Fibroblast of skin of left quadriceps (primary cell): ENCODE measurements at regions not wholly inside any gene's neighbourhood (a gene's known extent, or its start where the extent isn't known, plus 50 kb on each side); places are given as distances from the start of the nearest gene placed in this dataset.
"Not testable (repeated sequence)": the region's sequence is repeated elsewhere in the genome, so short reads cannot be mapped to it uniquely, and the experiment has no call there.

Experiments
- DNase-seq, 2 experiments: peaks; one replicate each; pipeline ENCODE4 v3.0.0-alpha.2; 2013; ENCODE audit warnings: low read depth in 2 of 2

DNA sequence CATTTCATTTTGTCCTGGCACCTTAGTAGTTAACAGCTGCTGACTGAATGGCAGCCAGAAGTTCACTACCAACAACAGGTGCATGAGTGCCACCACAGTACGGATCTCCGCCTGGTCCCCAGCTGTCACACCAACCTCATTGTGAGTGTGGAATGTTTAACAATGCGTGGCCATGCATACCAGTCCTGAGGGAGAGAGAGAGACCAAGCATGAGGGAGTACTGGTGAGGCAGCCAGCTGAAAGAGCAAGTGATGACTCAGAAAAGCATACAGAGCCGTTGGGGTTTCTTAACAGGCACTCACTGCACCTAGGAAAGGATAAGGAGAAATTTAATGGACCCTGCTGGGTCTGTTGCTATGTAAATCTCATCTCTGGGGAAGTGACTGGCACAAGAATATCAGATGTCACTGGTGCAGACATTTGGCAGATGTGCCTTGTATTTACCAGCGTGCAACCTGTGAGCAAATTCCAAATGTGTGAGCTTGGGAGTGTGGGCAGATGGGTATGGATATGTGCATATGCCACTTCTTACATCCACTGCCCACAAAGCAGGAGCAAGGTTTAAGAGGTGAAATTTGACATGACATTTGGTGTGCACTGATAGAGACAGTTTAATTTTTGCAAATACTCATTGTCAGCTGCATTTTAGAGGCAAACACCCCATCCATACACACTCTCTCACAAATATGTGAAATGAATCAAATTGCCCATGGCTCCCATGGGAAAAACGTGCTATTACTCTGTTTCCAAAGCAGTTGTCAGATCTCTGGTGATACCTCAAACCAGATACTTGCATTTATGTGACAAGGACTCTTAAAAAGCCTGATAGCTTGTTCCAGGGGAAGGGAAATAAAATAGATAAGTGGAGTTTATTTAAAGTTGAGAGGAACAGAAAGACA lies 245.2 kb upstream of the ARPP21 start:
- DNase-seq: no peak

DNA sequence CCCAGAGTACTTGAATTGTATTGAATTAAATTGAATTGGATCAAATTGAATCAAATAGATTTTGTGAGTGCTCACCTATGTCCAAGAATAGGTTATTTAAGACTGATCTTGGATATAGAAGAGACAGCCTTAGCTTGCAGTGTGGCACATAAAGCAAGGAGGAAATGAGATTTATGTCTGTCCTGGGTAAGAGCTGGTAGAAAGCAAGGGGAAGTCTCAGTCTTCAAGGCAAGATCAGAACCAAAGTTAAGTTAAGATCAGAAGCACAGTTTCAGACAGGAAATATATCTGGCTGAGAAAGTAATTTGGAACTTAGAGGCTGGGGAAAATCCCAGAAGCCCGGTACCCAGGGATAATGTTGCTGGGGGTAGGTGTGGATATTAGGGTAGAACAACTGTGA lies 244.4 kb upstream of the ARPP21 start:
- no peak for DNase-seq

DNA sequence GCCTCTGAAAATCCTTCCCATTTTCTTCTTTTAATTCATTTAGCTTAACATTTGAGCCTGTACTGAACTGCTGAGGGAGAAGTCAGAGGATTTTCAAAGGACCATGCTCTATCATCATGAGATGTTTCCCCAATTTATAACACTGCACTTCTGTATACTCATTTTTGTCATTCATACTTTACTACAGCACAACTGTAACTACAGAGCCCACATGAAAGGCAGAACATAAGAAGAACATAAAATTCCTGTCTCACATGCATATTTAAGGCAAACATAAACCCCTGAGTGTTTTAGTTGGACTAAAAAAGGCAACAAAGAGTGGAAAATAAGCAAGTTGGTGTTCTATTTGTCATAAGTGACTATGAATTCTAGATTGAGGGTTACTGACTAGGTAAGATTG lies 237.7 kb upstream of the ARPP21 start:
- DNase-seq: no peak

DNA sequence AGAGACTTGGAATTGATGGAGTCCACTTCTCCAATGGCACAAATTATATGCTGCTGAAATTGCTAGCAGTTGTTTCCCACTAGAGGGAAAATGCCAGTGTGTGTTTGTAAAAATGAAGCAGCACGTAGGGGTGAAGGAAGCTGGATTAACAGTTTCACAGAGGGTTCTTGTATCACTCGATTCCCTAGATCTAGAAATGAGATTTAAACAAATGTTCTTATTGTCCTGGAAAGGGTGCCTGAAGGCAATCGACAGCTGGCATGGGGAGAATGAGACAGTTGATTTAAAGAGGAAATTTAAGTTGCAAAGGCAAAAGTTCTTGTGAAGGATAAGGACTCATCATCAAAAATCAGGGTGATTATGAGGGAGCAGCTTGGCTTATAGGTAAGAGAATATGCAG lies 234.8 kb upstream of the ARPP21 start:
- no peak for DNase-seq

DNA sequence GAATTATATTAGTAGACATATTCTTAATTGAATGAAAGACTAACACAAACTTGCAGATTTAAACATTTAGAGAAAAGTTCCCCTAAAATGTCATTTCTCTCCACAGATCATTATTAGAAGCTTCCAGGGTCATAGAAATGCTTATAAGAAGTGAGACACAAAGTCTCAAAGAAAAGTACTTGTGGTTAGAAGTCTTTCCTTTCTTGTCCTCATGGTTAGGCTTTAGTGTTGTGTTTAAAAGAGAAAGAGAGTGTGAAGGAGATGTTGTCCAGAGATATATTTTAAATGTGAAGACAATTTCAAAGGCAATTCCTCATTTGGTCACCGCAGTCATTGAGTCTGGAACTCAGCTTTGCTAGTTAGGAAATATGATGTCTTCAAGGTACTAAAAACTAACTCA lies 230.4 kb upstream of the ARPP21 start:
- no peak for DNase-seq

DNA sequence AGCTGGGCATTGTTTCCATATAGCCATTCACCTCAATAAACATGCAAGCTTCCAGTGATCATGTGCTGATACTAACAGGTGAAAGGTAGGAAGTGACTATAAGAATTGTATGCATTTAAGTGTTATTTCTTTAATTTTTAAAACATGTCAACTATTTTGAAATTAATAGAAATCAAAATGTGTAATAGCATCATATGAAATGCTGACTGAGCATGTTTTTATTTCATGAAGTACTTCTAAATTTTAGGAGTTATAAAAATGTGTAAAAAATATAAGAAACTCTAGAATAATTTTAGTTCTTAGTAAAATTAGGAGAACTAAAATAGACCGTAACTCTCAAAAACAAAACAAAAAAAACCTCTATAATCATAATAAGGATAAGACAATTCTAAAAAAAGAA lies 229.3 kb upstream of the ARPP21 start:
- no peak for DNase-seq

DNA sequence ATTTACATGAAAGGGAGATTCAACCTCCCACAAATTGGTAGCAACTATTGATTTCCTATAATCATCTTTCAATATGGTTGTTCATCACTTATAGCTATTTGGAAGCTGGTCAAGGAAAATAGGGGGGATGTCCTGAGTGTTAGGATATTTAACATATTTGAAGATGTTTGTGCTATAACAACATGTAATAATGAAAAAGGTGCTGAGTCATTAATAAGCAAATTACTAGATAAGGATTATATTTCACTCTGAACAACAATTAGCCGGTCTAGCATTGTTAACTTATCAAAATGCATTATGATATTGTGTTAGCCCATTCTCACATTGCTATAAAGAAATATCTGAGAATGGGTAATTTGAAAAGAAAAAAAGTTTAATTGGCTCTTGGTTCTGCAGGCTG lies 225.8 kb upstream of the ARPP21 start:
- no peak for DNase-seq

DNA sequence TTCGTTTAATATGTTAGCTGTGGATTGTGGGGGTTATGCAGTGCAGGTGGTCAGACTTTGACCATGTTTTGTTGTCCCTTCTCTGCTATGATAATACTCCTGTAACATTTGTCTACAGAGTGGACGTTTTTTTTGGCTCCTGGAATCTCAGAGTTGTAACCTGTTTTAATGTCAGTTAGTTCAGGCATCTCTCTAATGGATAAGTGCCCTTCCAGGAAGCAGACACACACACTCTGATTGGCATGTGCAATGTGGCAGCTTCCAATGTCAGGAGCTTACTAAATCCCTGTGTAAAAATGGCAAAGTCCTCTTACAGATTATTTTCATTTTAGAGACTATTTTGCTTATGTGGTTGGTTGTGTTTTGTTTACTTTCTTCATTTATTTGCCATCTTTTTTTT lies 222.2 kb upstream of the ARPP21 start:
- DNase-seq: no peak

DNA sequence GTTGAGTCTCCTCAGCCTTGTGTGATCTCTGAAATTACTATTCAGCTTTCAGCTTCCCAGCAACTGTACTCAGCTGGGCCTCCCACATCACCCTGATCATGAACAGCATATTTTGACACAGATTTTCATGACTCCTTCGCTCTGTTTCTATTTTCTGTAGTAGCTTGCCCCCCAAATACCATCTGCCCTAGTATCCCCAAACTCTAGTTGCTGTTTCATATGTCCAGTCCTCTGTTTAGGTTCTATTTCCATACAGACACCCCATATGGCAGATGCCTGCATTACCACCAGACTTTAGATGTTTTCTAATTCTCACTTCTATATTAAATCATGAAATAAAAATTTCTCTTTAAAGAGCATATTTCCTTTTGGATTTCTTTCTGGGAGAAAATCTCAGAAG lies 217.2 kb upstream of the ARPP21 start:
- DNase-seq: no peak

DNA sequence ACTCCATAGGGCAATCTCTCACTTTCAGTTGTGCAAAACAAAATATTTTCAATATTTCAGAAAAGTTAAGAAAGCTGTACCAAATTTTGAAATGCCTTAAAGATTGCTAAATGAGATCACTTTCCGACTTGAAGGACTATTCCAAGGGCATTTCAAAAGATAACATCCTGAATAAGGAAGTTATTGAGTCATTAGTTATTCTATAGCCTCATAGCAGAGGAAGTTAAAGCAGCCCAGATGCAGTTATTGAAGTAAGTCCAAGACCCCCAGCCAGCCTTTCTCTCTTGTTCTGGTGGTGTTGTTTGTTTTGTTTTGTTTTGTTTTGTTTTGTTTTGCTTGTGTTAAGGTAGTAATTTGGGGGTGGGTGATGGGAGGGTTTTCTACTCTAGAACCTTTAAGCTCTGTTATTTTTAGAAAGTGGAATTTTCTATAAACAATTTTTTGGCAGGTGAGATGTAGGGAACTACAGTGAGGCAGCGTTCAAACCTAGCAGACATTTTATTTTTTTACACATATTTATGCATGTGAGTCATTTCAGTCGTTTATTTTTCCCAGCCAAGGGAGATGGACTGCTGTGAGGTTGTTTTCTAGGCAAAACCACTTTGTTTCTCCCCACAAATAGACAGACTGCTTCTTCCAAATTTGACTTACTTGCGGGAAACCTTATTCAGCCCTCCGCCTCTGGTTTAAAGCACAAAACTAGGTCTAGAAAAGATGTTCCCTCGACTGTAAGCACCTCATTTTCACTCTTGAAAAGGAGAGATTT lies 216.3 kb upstream of the ARPP21 start:
- no peak for DNase-seq

DNA sequence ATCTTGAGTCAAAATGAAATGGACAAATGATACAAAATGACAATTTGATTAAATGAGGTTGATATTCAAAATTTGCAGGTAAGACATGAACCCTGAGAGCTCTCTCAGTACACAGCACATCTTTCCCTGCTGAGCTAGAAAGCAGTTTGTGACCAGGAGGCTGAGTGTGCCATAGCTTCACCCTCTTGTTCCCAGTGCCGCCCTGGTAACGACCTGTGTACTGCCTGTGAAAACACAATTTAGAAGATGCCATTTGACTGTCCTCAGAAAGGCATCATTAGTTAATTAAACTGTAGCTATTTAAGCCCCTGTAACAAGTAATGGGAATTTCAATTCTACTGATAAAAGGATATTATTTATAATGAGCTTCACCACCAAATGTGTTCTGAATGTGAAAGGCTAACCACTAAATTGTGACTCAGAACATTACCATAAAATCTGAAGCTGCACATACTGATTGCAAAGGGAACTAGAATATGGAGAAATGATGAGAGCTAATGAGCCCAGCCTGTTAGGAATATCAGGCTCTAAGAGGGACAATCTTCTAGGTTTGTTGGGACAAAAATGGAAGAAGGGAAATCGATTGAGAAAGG lies 212.9 kb upstream of the ARPP21 start:
- DNase-seq: no peak

DNA sequence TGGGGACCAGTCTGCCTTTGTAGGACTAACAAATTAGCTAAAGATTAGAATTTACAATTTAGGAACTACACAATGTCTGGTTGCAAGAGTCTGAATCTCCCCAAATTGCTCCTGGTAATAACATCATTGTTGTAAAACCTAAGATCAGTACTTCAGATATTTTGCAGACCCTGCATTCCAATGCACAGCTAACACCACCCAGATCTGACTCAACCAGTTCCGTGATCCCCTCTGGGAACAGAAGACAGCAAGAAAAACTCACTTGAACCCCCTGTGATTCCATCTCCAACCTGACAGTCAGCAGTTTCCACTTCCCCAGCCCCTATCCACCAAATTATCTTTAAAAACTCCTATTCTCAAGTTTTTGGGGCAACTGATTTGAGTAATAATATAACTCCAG lies 201.9 kb upstream of the ARPP21 start:
- no peak for DNase-seq

DNA sequence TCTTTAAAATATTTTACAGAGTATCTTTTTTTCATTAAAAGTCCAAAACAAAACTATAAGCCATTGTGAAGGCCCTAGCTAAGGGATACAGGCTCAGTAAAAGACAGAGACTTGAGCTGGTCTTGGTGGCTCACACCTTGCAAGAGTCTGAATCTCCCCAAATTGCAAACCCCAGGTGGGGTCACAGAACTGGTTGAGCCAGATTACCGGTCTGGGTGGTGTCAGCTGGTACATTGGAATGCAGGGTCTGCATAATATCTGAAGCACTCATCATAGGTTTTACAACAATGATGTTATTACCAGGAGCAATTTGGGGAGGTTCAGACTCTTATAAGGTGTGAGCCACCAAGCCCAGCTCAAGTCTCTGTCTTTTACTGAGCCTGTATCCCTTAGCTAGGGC lies 201.2 kb upstream of the ARPP21 start:
- DNase-seq: no peak

DNA sequence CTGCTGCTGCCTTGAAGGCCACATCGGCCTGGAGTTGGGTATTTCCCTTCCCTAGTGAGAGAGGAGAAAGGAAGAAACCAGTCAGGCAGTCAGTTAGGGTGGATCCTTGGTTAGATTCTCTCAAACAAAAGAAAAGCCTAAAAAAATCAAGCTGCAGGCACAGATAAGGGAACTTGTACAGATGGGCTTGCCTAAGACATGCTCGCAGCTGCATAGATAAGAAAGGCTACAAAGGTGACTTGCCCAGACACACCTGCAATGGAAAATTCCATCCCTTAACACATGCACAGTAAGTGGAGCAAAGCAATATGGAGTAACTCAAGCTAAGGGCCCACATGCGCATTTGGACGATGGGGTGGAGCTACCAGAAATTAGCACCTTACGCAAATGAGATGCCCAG lies 199.7 kb upstream of the ARPP21 start:
- DNase-seq: no peak

DNA sequence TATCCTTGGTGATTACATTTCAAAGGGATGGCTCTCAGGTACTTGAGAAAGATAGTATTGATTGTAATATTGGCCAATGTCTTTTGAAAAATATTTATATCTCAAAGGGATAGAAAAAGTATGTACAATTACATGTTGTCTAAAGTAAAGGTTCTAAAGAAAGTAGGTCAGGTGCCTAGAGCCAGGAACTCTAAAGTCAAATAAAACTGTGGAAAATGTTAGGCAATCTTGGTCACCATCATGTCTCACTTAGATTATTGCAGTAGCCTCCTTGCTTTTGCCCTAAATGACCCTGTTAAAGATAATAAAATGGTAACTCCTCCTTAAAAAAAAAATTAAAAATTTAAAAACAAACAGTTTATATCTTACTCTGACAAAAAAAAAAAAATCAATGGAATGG lies 198.5 kb upstream of the ARPP21 start:
- DNase-seq: no peak

DNA sequence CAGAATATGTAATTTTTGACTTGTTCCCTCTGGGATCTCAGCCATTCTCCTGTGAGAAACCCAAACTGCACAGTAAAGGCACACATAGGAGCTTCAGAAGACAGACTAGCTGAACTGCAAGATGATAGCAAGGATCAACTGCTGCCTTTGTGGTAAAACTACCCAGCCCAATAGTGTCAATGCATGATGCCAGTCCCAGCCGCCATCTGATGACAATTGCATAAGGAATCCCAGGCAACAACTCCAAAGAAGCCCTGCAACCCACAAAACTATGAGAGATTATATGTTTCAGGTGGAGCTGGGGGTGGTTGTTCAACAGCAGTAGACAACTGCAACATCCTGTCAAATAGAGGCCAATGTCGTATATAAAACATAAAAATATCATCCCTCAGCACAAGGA lies 192.4 kb upstream of the ARPP21 start:
- DNase-seq: no peak

DNA sequence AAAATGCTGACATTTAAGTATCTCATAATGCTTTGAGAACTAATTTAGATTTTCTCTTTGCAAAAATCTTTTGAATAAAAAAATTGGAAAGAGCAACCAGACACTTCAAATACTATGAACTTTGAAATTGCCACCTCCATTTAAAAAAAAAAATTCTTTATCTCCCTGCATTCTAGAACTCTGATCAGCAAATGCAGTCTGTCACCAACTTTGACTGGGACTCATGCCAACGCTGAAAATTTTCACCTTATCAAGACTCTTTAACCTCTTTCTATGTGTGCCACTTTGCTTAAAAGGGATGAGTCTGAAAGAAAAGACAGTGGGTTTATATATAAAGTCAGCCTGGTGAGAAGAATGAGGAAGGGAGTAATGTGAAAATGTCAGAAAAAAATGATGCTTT lies 191.2 kb upstream of the ARPP21 start:
- no peak for DNase-seq

DNA sequence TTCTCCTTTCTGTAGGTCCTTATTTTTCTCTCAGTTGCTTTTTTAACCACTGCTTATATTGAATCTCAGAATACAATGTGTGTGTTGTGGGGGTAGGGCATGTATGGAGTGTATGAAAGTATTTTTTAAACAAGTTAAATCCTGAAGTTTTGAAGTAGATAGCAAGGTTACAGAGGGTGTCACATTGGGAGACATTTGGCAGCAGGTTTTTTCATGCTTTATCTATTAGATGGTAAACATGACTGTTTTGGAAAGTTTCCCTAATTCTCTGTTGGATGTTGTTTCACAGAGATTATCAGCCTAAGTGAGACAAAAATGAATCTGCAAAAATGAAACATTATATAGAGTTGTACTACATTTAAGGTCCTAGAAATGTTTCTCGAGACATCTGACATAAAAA lies 190.6 kb upstream of the ARPP21 start:
- no peak for DNase-seq

DNA sequence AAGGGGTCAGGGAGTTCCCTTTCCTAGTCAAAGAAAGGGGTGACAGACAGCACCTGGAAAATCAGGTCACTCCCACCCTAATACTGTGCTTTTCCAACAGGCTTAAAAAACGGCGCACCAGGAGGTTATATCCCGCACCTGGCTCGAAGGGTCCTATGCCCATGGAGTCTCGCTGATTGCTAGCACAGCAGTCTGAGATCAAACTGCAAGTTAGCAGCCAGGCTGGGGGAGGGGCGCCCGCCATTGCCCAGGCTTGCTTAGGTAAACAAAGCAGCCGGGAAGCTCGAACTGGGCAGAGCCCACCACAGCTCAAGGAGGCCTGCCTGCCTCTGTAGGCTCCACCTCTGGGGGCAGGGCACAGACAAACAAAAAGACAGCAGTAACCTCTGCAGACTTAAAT lies 184.5 kb upstream of the ARPP21 start:
- DNase-seq: not testable (repeated sequence)

DNA sequence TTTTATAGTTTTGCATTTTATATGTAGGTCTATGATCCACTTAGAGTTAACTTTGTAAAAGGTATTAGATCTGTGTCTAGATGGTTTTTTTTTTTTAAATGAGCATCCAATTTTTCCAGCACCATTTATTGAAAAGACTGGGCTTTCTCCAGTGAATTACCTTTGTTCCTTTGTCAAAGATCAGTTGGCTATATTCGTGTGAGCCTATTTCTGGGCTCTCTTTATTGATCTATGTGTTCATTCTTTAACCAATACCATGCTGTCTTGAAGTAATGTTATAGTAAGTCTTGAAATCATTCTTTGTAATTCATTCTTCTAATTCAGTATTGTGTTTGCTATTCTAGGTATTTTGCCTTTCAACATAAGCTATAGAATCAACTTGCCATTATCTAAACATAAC lies 165.4 kb upstream of the ARPP21 start:
- DNase-seq: no peak

DNA sequence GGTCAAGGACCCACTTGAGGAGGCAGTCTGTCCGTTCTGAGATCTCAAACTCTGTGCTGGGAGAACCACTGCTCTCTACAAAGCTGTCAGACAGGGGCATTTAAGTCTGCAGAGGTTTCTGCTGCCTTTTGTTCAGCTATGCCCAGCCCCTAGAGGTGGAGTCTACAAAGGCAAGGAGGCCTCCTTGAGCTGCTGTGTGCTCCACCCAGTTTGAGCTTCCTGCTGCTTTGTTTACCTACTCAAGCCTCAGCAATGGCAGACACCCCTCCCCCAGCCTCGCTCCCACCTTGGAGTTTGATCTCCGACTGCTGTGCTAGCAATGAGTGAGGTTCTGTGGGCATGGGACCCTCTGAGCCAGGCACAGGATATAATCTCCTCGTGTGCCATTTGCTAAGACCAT lies 156.8 kb upstream of the ARPP21 start:
- not testable (repeated sequence) for DNase-seq

DNA sequence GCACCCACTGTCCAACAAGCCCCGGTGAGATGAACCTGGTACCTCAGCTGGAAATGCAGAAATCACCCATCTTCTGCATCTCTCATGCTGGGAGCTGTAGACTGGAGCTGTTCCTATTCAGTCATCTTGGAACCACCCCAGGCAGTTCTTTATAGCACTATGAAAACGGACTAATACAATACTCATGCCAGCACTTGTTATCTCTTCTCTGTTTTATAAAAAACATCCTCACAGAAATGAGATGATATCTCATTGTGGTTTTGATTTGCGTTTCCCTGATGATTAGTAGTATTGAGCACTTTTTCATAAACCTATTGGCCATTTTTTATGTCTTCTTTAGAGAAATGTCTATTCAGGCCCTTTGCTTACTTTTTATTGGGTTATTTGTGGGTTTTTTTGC lies 156.2 kb upstream of the ARPP21 start:
- no peak for DNase-seq
